GM13976 (cell line): ENCODE measurements at regions not wholly inside any gene's neighbourhood (a gene's known extent, or its start where the extent isn't known, plus 50 kb on each side); places are given as distances from the start of the nearest gene placed in this dataset.

Source experiments
- DNase-seq: peaks from one replicate; pipeline ENCODE4 v3.0.0; 2012; ENCODE audit warnings: low spot score
- CTCF ChIP-seq: IDR thresholded peaks from 2 replicates; pipeline ENCODE4 v1.5.1; 2012; ENCODE audit warnings: borderline replicate concordance, mild to moderate bottlenecking; ENCODE audit not compliant: insufficient read depth; ENCODE audit errors: extremely low read depth, missing control alignments, control extremely low read depth
- in situ Hi-C: fragments of 300-500 bp; cut with MboI; formaldehyde crosslinking; loops from one replicate; pipeline ENCODE4 v1.12.0; 2022; ENCODE audit warnings: low sequenced_read_pairs, mixed read lengths, inconsistent platforms; ENCODE audit not compliant: unreplicated experiment

- no peak for DNase-seq
- no peak for TF ChIP-seq CTCF
- in situ Hi-C loops, result no loop called here
Measured at GRCh38 chr22:47598864-47599263, 836.4 kb downstream of the TBC1D22A start.

- in situ Hi-C loops, result no loop called here
- DNase-seq, result no peak
Measured at GRCh38 chr22:47597041-47597440, 834.6 kb downstream of the TBC1D22A start.

GRCh38 chr22:47596176-47596690 lies 833.8 kb downstream of the TBC1D22A start:
- in situ Hi-C loops, result no loop called here
- no peak for TF ChIP-seq CTCF

More at GRCh38 chr22:47597041-47597440, 834.6 kb downstream of the TBC1D22A start:
- TF ChIP-seq CTCF, result no peak

GRCh38 chr22:47594836-47595521 lies 832.5 kb downstream of the TBC1D22A start:
- in situ Hi-C loops, result no loop called here
- TF ChIP-seq CTCF, result no peak
- no peak for DNase-seq

More at GRCh38 chr22:47596176-47596690, 833.8 kb downstream of the TBC1D22A start:
- no peak for DNase-seq

- no peak for DNase-seq
- in situ Hi-C loops, result no loop called here
- TF ChIP-seq CTCF, result no peak
Measured at GRCh38 chr22:47593911-47594311, 831.5 kb downstream of the TBC1D22A start.

- in situ Hi-C loops, result no loop called here
- no peak for DNase-seq
- TF ChIP-seq CTCF, result no peak
Measured at GRCh38 chr22:47593291-47593690, 830.8 kb downstream of the TBC1D22A start.
